H9 (cell line): ENCODE measurements at regions not wholly inside any gene's neighbourhood (a gene's known extent, or its start where the extent isn't known, plus 50 kb on each side); places are given as distances from the start of the nearest gene placed in this dataset.

ENCODE experiments used
- DNase-seq: peaks from one replicate; pipeline ENCODE4 v3.0.0-alpha.2; 2017
- H2AFZ ChIP-seq: one replicate; pipeline ENCODE4 v1.6.1; 2013; ENCODE audit warnings: mild to moderate bottlenecking, low read length, control low read depth, moderate library complexity
- H2AK5ac ChIP-seq: 2 replicates; pipeline ENCODE4 v1.6.1; 2013; ENCODE audit warnings: low read length, control low read depth, mixed read lengths; ENCODE audit not compliant: insufficient read length
- H2BK120ac ChIP-seq: one replicate; pipeline ENCODE4 v1.6.1; 2013; ENCODE audit warnings: low read depth, mild to moderate bottlenecking, low read length, control low read depth, inconsistent platforms; ENCODE audit not compliant: poor library complexity, severe bottlenecking
- H2BK12ac ChIP-seq: 2 replicates; pipeline ENCODE4 v1.6.1; 2013; ENCODE audit warnings: low read length, control low read depth, mixed read lengths, low read depth; ENCODE audit not compliant: insufficient read length
- H2BK15ac ChIP-seq: 2 replicates; pipeline ENCODE4 v1.6.1; 2013; ENCODE audit warnings: low read depth, low read length, control low read depth
- H2BK20ac ChIP-seq: one replicate; pipeline ENCODE4 v1.6.1; 2013; ENCODE audit warnings: low read depth, mild to moderate bottlenecking, low read length, control low read depth, inconsistent platforms; ENCODE audit not compliant: poor library complexity, severe bottlenecking
- H2BK5ac ChIP-seq: 2 replicates; pipeline ENCODE4 v1.6.1; 2013; ENCODE audit warnings: low read length, control low read depth, mixed read lengths; ENCODE audit not compliant: insufficient read length
- H3K14ac ChIP-seq: 2 replicates; pipeline ENCODE4 v1.6.1; 2013; ENCODE audit warnings: low read length, control low read depth; ENCODE audit not compliant: insufficient read depth
- H3K18ac ChIP-seq: 2 replicates; pipeline ENCODE4 v1.6.1; 2013; ENCODE audit warnings: low read depth, mild to moderate bottlenecking, mixed read lengths, low read length, control low read depth; ENCODE audit not compliant: insufficient read length
- H3K23ac ChIP-seq: 2 replicates; pipeline ENCODE4 v1.6.1; 2013; ENCODE audit warnings: low read length, control low read depth, mixed read lengths, low read depth; ENCODE audit not compliant: insufficient read length
- H3K23me2 ChIP-seq: 2 replicates; pipeline ENCODE4 v1.6.1; 2013; ENCODE audit warnings: low read depth, mild to moderate bottlenecking, mixed read lengths, low read length, control low read depth; ENCODE audit not compliant: insufficient read length, poor library complexity, severe bottlenecking
- H3K27ac ChIP-seq: 2 replicates; pipeline ENCODE4 v1.5.1; 2013; ENCODE audit warnings: low read length, control low read depth, mixed read lengths, low read depth; ENCODE audit not compliant: insufficient read length
- H3K27me3 ChIP-seq: 2 replicates; pipeline ENCODE4 v1.6.1; 2013; ENCODE audit warnings: low read length, control low read depth, inconsistent platforms; ENCODE audit not compliant: insufficient read depth
- H3K4ac ChIP-seq: 2 replicates; pipeline ENCODE4 v1.6.1; 2013; ENCODE audit warnings: low read depth, mild to moderate bottlenecking, control low read depth, inconsistent platforms, low read length, moderate library complexity
- H3K4me1 ChIP-seq: 2 replicates; pipeline ENCODE4 v1.6.1; 2013; ENCODE audit warnings: low read length, control low read depth, inconsistent platforms; ENCODE audit not compliant: insufficient read depth
- H3K4me2 ChIP-seq: 2 replicates; pipeline ENCODE4 v1.6.1; 2013; ENCODE audit warnings: low read length, control low read depth, mixed read lengths; ENCODE audit not compliant: insufficient read length, insufficient read depth
- H3K56ac ChIP-seq: 2 replicates; pipeline ENCODE4 v1.6.1; 2013; ENCODE audit warnings: low read depth, mild to moderate bottlenecking, mixed read lengths, low read length, control low read depth; ENCODE audit not compliant: insufficient read length
- H3K79me1 ChIP-seq: 2 replicates; pipeline ENCODE4 v1.6.1; 2013; ENCODE audit warnings: low read depth, mild to moderate bottlenecking, moderate library complexity, low read length, control low read depth, inconsistent platforms; ENCODE audit not compliant: insufficient read depth, poor library complexity, severe bottlenecking
- H3K79me2 ChIP-seq: 2 replicates; pipeline ENCODE4 v1.6.1; 2013; ENCODE audit warnings: low read length, control low read depth, inconsistent platforms; ENCODE audit not compliant: insufficient read depth
- H3K9ac ChIP-seq: 2 replicates; pipeline ENCODE4 v1.6.1; 2013; ENCODE audit warnings: low read length, control low read depth, mixed read lengths; ENCODE audit not compliant: insufficient read length; ENCODE audit errors: extremely low read depth
- H3K9me3 ChIP-seq: one replicate; pipeline ENCODE4 v1.6.1; 2013; ENCODE audit warnings: low read depth, low read length, inconsistent platforms; ENCODE audit not compliant: control insufficient read depth
- H3T11ph ChIP-seq: one replicate; pipeline ENCODE4 v1.6.1; 2013; ENCODE audit warnings: mild to moderate bottlenecking, low read length, control low read depth, inconsistent platforms
- H4K20me1 ChIP-seq: one replicate; pipeline ENCODE4 v1.6.1; 2013; ENCODE audit not compliant: control insufficient read depth, insufficient read length, insufficient read depth
- H4K5ac ChIP-seq: 2 replicates; pipeline ENCODE4 v1.6.1; 2013; ENCODE audit warnings: low read depth, mild to moderate bottlenecking, mixed read lengths, low read length, control low read depth; ENCODE audit not compliant: insufficient read length
- H4K8ac ChIP-seq: replicated peaks from 2 replicates; pipeline ENCODE4 v1.6.1; 2013; ENCODE audit warnings: low read length, control low read depth, mixed read lengths, low read depth; ENCODE audit not compliant: insufficient read length
- H4K91ac ChIP-seq: 2 replicates; pipeline ENCODE4 v1.6.1; 2013; ENCODE audit warnings: low read depth, mild to moderate bottlenecking, moderate library complexity, mixed read lengths, low read length, control low read depth; ENCODE audit not compliant: insufficient read length
- H3K27ac Mint-ChIP-seq, 3 experiments: 2 replicates in 2 of 3; 3 replicates in 1 of 3; pipeline ENCODE4 v1.8.0; 2020 to 2021; ENCODE audit warnings: mixed read lengths in 3 of 3, mild to moderate bottlenecking in 1 of 3, moderate library complexity in 1 of 3
- H3K27me3 Mint-ChIP-seq: 2 replicates; pipeline ENCODE4 v1.8.0; 2021; ENCODE audit warnings: low read depth, mild to moderate bottlenecking, moderate library complexity, mixed read lengths
- H3K36me3 Mint-ChIP-seq, 3 experiments: 2 replicates in 2 of 3; 3 replicates in 1 of 3; pipeline ENCODE4 v1.8.0; 2020 to 2021; ENCODE audit warnings: low read depth in 3 of 3, mixed read lengths in 3 of 3; ENCODE audit not compliant: insufficient read depth in 1 of 3
- H3K4me1 Mint-ChIP-seq, 2 experiments: 2 replicates each; pipeline ENCODE4 v1.8.0; 2020; ENCODE audit warnings: mixed read lengths in 2 of 2
- H3K4me3 Mint-ChIP-seq, 2 experiments: 2 replicates in 1 of 2; 3 replicates in 1 of 2; pipeline ENCODE4 v1.8.0; 2020 to 2021; ENCODE audit warnings: mild to moderate bottlenecking in 2 of 2, mixed read lengths in 2 of 2, moderate library complexity in 1 of 2
- H3K9me3 Mint-ChIP-seq, 2 experiments: 2 replicates in 1 of 2; 3 replicates in 1 of 2; pipeline ENCODE4 v1.8.0; 2020; ENCODE audit warnings: mild to moderate bottlenecking in 2 of 2, mixed read lengths in 2 of 2, moderate library complexity in 1 of 2
- CTCF ChIP-seq: fragments of 200-600 bp; sonication (generic); conservative IDR thresholded peaks from 3 replicates; pipeline ENCODE4 v1.8.0; 2021; ENCODE audit warnings: antibody characterized with exemption, mild to moderate bottlenecking
- WGBS: extraction: QIAGEN DNeasy Blood & Tissue Kit; methylation state at CpG from one replicate; pipeline ENCODE4 v1.1.7; 2013; ENCODE audit warnings: missing lambda C conversion rate, low lambda C conversion rate, mixed read lengths; ENCODE audit not compliant: insufficient read length; ENCODE audit errors: extremely low coverage; 5-methylcytosine and 5-hydroxymethylcytosine counted together

- Histone ChIP-seq H3K4ac (no peak overlapping the region), H2AK5ac (no peak overlapping the region), H3K23me2 (no peaks in the 10 kb centered on the region), H4K91ac (no peak overlapping the region), H3K79me1 (no peaks in the 10 kb centered on the region), H2AFZ (no peak overlapping the region), H2BK120ac (no peak overlapping the region), H3K79me2 (no peaks in the 10 kb centered on the region), H3K14ac (no peak overlapping the region), H3K4me1 (no peaks in the 10 kb centered on the region; the same call in 1 of the 2 replicates), H4K5ac (no peak overlapping the region), H3K23ac (no peak overlapping the region), H2BK15ac (no peak overlapping the region), H3K9ac (no peak overlapping the region), H3T11ph (no peak overlapping the region), H3K27me3 (no peaks in the 10 kb centered on the region), H2BK5ac (no peak overlapping the region), H3K27ac (no peak overlapping the region), H4K20me1 (no peaks in the 10 kb centered on the region), H3K9me3 (no peaks in the 10 kb centered on the region), H3K56ac (no peak overlapping the region), H3K18ac (no peak overlapping the region), H4K8ac (no peak overlapping the region), H2BK12ac (no peak overlapping the region), H3K4me2 (no peak overlapping the region), H2BK20ac (no peak overlapping the region)
- Mint-ChIP-seq H3K36me3 (peaks cover 0 to 8% (median 0%) of the 10 kb centered on the region in 3 experiments; a peak in 5 of 7 replicates), H3K9me3 (peaks cover 5 to 6% of the 10 kb centered on the region in 2 experiments; a peak in 2 of 5 replicates), H3K4me1 (peaks cover 46 to 49% of the 10 kb centered on the region in 2 experiments), H3K4me3 (peak overlapping the region; percentile 16 to 43; a peak in 2 of 5 replicates), H3K27ac (peak overlapping the region; percentile 80 to 97 (median 90); a peak in 6 of 7 replicates), H3K27me3 (peaks cover 3% of the 10 kb centered on the region)
- no CpG with 5 or more reads among the region's 3 CpGs for WGBS
- TF ChIP-seq CTCF = no peak
- no peak for DNase-seq
Observed at GRCh38 chr1:59013928-59014279, 230.1 kb upstream of the JUN start.
